Left lung (tissue), 4 donors: ENCODE measurements at regions not wholly inside any gene's neighbourhood (a gene's known extent, or its start where the extent isn't known, plus 50 kb on each side); places are given as distances from the start of the nearest gene placed in this dataset.

Experiments used
- ATAC-seq: fragments of 200-7000 bp; cut with Tn5 transposase; one replicate; pipeline ENCODE4 v1.9.1; 2020; ENCODE audit warnings: moderate library complexity
- DNase-seq, 4 donors: peaks; one replicate each; pipeline ENCODE4 v3.0.0-alpha.2; 2013 to 2020
- H3K27ac ChIP-seq, 2 donors: fragments of 200-600 bp; sonication (generic) in 1 of 2; one replicate each; pipeline versions ENCODE4 v1.5.0 to v1.8.0; 2020 to 2021
- H3K27me3 ChIP-seq, 2 donors: fragments of 200-600 bp; sonication (generic) in 1 of 2; one replicate each; pipeline versions ENCODE4 v1.5.0 to v1.8.0; 2020 to 2021
- H3K36me3 ChIP-seq, 2 donors: fragments of 200-600 bp; sonication (generic) in 1 of 2; one replicate each; pipeline versions ENCODE4 v1.5.0 to v1.8.0; 2020 to 2021
- H3K4me1 ChIP-seq, 2 donors: fragments of 200-600 bp; one replicate each; pipeline ENCODE4 v1.8.0; 2021
- H3K4me3 ChIP-seq, 2 donors: fragments of 200-600 bp; sonication (generic) in 1 of 2; one replicate each; pipeline versions ENCODE4 v1.5.0 to v1.8.0; 2020 to 2021; ENCODE audit warnings: mild to moderate bottlenecking in 1 of 2
- H3K9me3 ChIP-seq, 2 donors: fragments of 200-600 bp; sonication (generic) in 1 of 2; one replicate each; pipeline versions ENCODE4 v1.5.0 to v1.8.0; 2020 to 2021
- CTCF ChIP-seq, 2 donors: fragments of 200-600 bp; sonication (generic) in 1 of 2; IDR thresholded peaks; one replicate each; pipeline versions ENCODE4 v1.5.0 to v1.8.0; 2021; ENCODE audit warnings: antibody characterized with exemption in 2 of 2
- intact Hi-C, 2 donors: fragments of 100-400 bp; cut with DNase I; formaldehyde crosslinking; loops; one replicate each; pipeline versions ENCODE4 v1.11.2 to v1.14.2; 2022
- donor health status: DM: no; HTN: yes; CAD: no.
- donor health status: DM: no; HTN: no; CAD: no.

GRCh38 chrX:20432746-20433387, 166.2 kb upstream of the RPS6KA3 start:
- Histone ChIP-seq H3K27ac (no peak overlapping the region), H3K27me3 (peaks cover 0 to 10% of the 10 kb centered on the region in 2 donors)

GRCh38 chrX:20432048-20432447, 165.3 kb upstream of the RPS6KA3 start:
- Histone ChIP-seq H3K4me3 (no peak overlapping the region), H3K4me1 (no peaks in the 10 kb centered on the region), H3K27me3 (peaks cover 0 to 10% of the 10 kb centered on the region in 2 donors), H3K27ac (no peak overlapping the region), H3K36me3 (no peaks in the 10 kb centered on the region), H3K9me3 (no peaks in the 10 kb centered on the region)
- no peak for DNase-seq
- TF ChIP-seq CTCF (IDR thresholded peaks at IDR 0.05): no peak
- no peak for ATAC-seq
- intact Hi-C loops: no loop called here

More at GRCh38 chrX:20432746-20433387, 166.2 kb upstream of the RPS6KA3 start:
- Histone ChIP-seq H3K9me3 (no peaks in the 10 kb centered on the region), H3K4me3 (no peak overlapping the region), H3K36me3 (no peaks in the 10 kb centered on the region), H3K4me1 (no peaks in the 10 kb centered on the region)
- no peak for DNase-seq
- intact Hi-C loops: no loop called here
- ATAC-seq: no peak
- no peak for TF ChIP-seq CTCF (IDR thresholded peaks at IDR 0.05)

GRCh38 chrX:20431486-20431885, 164.8 kb upstream of the RPS6KA3 start:
- Histone ChIP-seq H3K4me3 (no peak overlapping the region), H3K27me3 (peaks cover 0 to 8% of the 10 kb centered on the region in 2 donors), H3K27ac (no peak overlapping the region), H3K4me1 (no peaks in the 10 kb centered on the region), H3K36me3 (no peaks in the 10 kb centered on the region), H3K9me3 (no peaks in the 10 kb centered on the region)
- intact Hi-C loops: no loop called here
- TF ChIP-seq CTCF (IDR thresholded peaks at IDR 0.05): no peak
- ATAC-seq: no peak
- no peak for DNase-seq

GRCh38 chrX:20427173-20427770, 160.6 kb upstream of the RPS6KA3 start:
- DNase-seq: no peak
- H3K4me1 ChIP-seq: no peaks in the 10 kb centered on the region
- H3K27ac ChIP-seq: no peak overlapping the region
- H3K4me3 ChIP-seq: no peak overlapping the region
- intact Hi-C loops: no loop called here
- TF ChIP-seq CTCF (IDR thresholded peaks at IDR 0.05): no peak
- no peak for ATAC-seq
- peaks cover 0 to 5% of the 10 kb centered on the region in 2 donors for H3K27me3 ChIP-seq
- no peaks in the 10 kb centered on the region for H3K36me3 ChIP-seq
- no peaks in the 10 kb centered on the region for H3K9me3 ChIP-seq

- intact Hi-C loops: no loop called here
- Histone ChIP-seq H3K36me3 (no peaks in the 10 kb centered on the region), H3K27me3 (no peaks in the 10 kb centered on the region), H3K4me3 (no peak overlapping the region), H3K9me3 (no peaks in the 10 kb centered on the region), H3K27ac (no peak overlapping the region), H3K4me1 (no peaks in the 10 kb centered on the region)
- no peak for TF ChIP-seq CTCF (IDR thresholded peaks at IDR 0.05)
- ATAC-seq (no peak), DNase-seq (no peak)
These were observed 155.0 kb upstream of the RPS6KA3 start for GRCh38 chrX:20421697-20422096.
